Heart left ventricle (tissue), 13 donors: ENCODE measurements at regions not wholly inside any gene's neighbourhood (a gene's known extent, or its start where the extent isn't known, plus 50 kb on each side); places are given as distances from the start of the nearest gene placed in this dataset.

Source experiments
- CTCF ChIP-seq, 12 donors: fragments of 200-600 bp; sonication (generic) in 4 of 12; IDR thresholded peaks; one replicate each; pipeline versions ENCODE4 v1.5.0 to v1.8.0; 2018 to 2022; ENCODE audit warnings: antibody characterized with exemption in 12 of 12, mild to moderate bottlenecking in 5 of 12
- POLR2A ChIP-seq, 2 donors: fragments of 450-650 bp; IDR thresholded peaks; one replicate each; pipeline ENCODE4 v1.6.1; 2017; ENCODE audit warnings: antibody characterized with exemption in 2 of 2, mild to moderate bottlenecking in 2 of 2, moderate library complexity in 2 of 2
- donor health status: ischemic (EF 13 %, LVEDD 7.1; RV severe dilation, severe dysfunction).
- donor health status: DM: no; HTN: yes; CAD: no.
- donor health status: DM: no; HTN: no; CAD: no.
- donor health status: ischemic (EF 25% LVEDD 6.9; RV normal size, moderate dysfunction).
- donor health status: ischemic (EF 25% LVEDD 5.7; RV mildly dilated, moderate dysfunction).
- donor health status: ischemic (EF 35%, LVEDD 5.7; RV mildly dilated, moderate dysfunction).
- donor health status: nonischemic (EF 11% LVEDD 7.7; RV severe dilation, severe dysfunction).
- donor health status: DM: yes; HTN: yes; CAD: no.
- donor health status: PGD.
- donor health status: ischemic (EF 29% LVEDD 5.4; RV normal size, mild dysfunction).
- donor health status: nonischemic (EF 23%, LVEDD 6.1; RV moderate dilation, normal function).

GRCh38 chr6:4192173-4192572 lies 56.8 kb upstream of the ECI2 start:
- TF ChIP-seq POLR2A (IDR thresholded peaks at IDR 0.05) (no peak), CTCF (IDR thresholded peaks at IDR 0.05) (no peak)
